ENCODE measurements at regions not wholly inside any gene's neighbourhood (a gene's known extent, or its start where the extent isn't known, plus 50 kb on each side); places are given as distances from the start of the nearest gene placed in this dataset.

DNA sequence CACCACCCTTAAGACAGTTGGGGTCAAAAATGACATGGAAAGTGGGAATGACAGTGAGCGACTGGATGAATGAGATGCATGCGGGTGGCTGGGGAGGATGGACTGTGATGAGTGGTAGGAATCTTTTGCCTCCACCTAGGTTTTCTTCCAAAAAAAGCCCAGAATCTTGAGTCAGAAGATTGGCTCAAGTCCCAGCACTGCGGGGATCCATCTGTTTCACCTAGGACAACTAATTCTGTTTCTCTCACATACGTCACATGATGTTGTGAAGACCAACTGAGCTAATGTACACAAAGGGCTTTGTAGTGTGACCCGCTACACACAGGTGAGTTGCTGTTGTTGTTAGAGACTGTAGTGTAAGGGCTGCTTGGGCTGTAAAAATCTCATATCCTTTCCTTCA lies 58.5 kb upstream of the SLC35B4 start:
- DNase-seq: no peak
- no peaks in the 10 kb centered on the region for H3K79me1 ChIP-seq (replicated peaks; ENCODE audit: low read length, poor library complexity, severe bottlenecking)
- H2AFZ ChIP-seq (ENCODE audit: low read depth, low read length): no peak overlapping the region
- no peaks in the 10 kb centered on the region for H3K9me3 ChIP-seq (ENCODE audit: control insufficient read depth, low read length)
- H2BK12ac ChIP-seq (ENCODE audit: low read length in 2 of 2): no peak overlapping the region
- no peak overlapping the region for H3K27ac ChIP-seq (ENCODE audit: low read length, poor library complexity, severe bottlenecking)
- H3K4me2 ChIP-seq (ENCODE audit: low read length, poor library complexity, severe bottlenecking): no peak overlapping the region
- WGBS: 87% methylated on average over 4 of the region's 5 CpGs
- H4K8ac ChIP-seq (ENCODE audit: low read length): no peak overlapping the region
- H3K9ac ChIP-seq (ENCODE audit: low read length): no peak overlapping the region
- H4K91ac ChIP-seq (ENCODE audit: low read length): no peak overlapping the region
- no peak overlapping the region for H3K4ac ChIP-seq (ENCODE audit: low read depth in 1 of 2, low read length in 2 of 2)
- H2BK5ac ChIP-seq (ENCODE audit: low read depth, low read length, poor library complexity, severe bottlenecking): no peak overlapping the region
- no peak overlapping the region for H3K4me3 ChIP-seq (ENCODE audit: insufficient read depth in 1 of 2, low read depth in 1 of 2, low read length in 2 of 2)
- no peak overlapping the region for H2AK5ac ChIP-seq (ENCODE audit: low read length, severe bottlenecking)
- H3K27me3 ChIP-seq (ENCODE audit: control insufficient read depth in 1 of 2, insufficient read depth in 1 of 2, low read length in 2 of 2): peaks cover 0 to 9% of the 10 kb centered on the region in 2 experiments
- H2BK15ac ChIP-seq (ENCODE audit: low read depth, poor library complexity, severe bottlenecking): no peak overlapping the region
- H2BK120ac ChIP-seq (ENCODE audit: low read depth, low read length): no peak overlapping the region
- H3K18ac ChIP-seq (ENCODE audit: low read depth in 1 of 2, low read length in 2 of 2): no peak overlapping the region
- no peak overlapping the region for H3K23ac ChIP-seq (ENCODE audit: low read length in 2 of 2)
- no peak overlapping the region for H3K14ac ChIP-seq (ENCODE audit: low read length in 2 of 2)
- no peaks in the 10 kb centered on the region for H3K36me3 ChIP-seq (ENCODE audit: control insufficient read depth in 1 of 2, insufficient read depth in 2 of 2, low read depth in 1 of 2, low read length in 2 of 2)
- no peaks in the 10 kb centered on the region for H3K4me1 ChIP-seq (ENCODE audit: control insufficient read depth, insufficient read depth, low read depth, low read length)

DNA sequence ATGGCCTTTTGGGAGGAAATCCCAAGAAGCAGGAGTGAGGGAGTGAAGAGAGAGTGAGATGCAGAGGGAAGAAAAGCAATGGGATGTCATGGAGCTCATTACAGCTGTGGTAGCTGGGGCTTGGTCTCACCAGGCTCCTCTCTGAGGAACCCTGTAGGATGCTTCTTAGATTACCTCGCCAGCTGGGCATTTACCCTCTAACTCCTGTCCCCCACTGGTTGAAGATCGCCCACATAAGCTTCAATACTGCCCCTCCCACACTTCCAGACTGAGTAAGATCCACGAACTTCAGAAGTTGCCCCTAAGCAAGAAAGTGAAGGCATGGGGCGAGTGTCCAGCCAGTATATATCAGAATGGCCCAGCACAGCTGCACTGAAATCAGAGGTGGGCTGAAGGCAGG lies 58.1 kb upstream of the SLC35B4 start:
- Histone ChIP-seq H2BK5ac (ENCODE audit: low read depth, low read length, poor library complexity, severe bottlenecking) (no peak overlapping the region), H3K4me3 (ENCODE audit: insufficient read depth in 1 of 2, low read depth in 1 of 2, low read length in 2 of 2) (no peak overlapping the region), H3K9me3 (ENCODE audit: control insufficient read depth, low read length) (no peaks in the 10 kb centered on the region), H2AK5ac (ENCODE audit: low read length, severe bottlenecking) (no peak overlapping the region), H3K18ac (ENCODE audit: low read depth in 1 of 2, low read length in 2 of 2) (no peak overlapping the region), H4K8ac (ENCODE audit: low read length) (no peak overlapping the region), H2BK15ac (ENCODE audit: low read depth, poor library complexity, severe bottlenecking) (no peak overlapping the region), H4K91ac (ENCODE audit: low read length) (no peak overlapping the region), H3K4me2 (ENCODE audit: low read length, poor library complexity, severe bottlenecking) (no peak overlapping the region), H2BK12ac (ENCODE audit: low read length in 2 of 2) (no peak overlapping the region), H3K4ac (ENCODE audit: low read depth in 1 of 2, low read length in 2 of 2) (no peak overlapping the region), H3K79me1 (replicated peaks; ENCODE audit: low read length, poor library complexity, severe bottlenecking) (no peaks in the 10 kb centered on the region), H2BK120ac (ENCODE audit: low read depth, low read length) (no peak overlapping the region), H3K9ac (ENCODE audit: low read length) (no peak overlapping the region), H3K27me3 (ENCODE audit: control insufficient read depth in 1 of 2, insufficient read depth in 1 of 2, low read length in 2 of 2) (peaks cover 0 to 9% of the 10 kb centered on the region in 2 experiments), H3K4me1 (ENCODE audit: control insufficient read depth, insufficient read depth, low read depth, low read length) (no peaks in the 10 kb centered on the region), H3K27ac (ENCODE audit: low read length, poor library complexity, severe bottlenecking) (no peak overlapping the region), H3K23ac (ENCODE audit: low read length in 2 of 2) (no peak overlapping the region), H3K36me3 (ENCODE audit: control insufficient read depth in 1 of 2, insufficient read depth in 2 of 2, low read depth in 1 of 2, low read length in 2 of 2) (no peaks in the 10 kb centered on the region), H3K14ac (ENCODE audit: low read length in 2 of 2) (no peak overlapping the region), H2AFZ (ENCODE audit: low read depth, low read length) (no peak overlapping the region)
- WGBS: 57% methylated on average over 3 of the region's 4 CpGs
- DNase-seq: no peak

DNA sequence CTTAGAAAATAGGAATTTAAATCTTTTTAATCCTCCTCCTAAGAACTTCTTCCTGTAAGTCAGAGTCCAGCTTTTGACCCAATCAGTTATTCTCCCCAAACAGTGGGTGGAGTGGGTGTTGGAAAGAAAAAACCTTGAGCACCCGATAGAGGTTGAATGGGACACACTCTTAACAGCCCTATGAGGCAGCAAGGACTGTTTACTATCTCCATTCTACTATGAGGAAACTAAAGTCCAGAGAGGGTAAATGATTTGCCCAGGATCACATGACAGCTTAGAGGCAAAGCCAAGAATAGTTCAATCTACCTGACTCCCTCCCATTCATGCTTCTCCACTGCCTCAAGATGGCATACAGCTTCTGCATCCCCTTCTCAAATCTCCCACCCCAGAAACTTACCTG lies 57.6 kb upstream of the SLC35B4 start:
- no peak overlapping the region for H3K23ac ChIP-seq (ENCODE audit: low read length in 2 of 2)
- no peak overlapping the region for H3K4me3 ChIP-seq (ENCODE audit: insufficient read depth in 1 of 2, low read depth in 1 of 2, low read length in 2 of 2)
- H3K4me1 ChIP-seq (ENCODE audit: control insufficient read depth, insufficient read depth, low read depth, low read length): no peaks in the 10 kb centered on the region
- H3K36me3 ChIP-seq (ENCODE audit: control insufficient read depth in 1 of 2, insufficient read depth in 2 of 2, low read depth in 1 of 2, low read length in 2 of 2): no peaks in the 10 kb centered on the region
- peaks cover 0 to 9% of the 10 kb centered on the region in 2 experiments for H3K27me3 ChIP-seq (ENCODE audit: control insufficient read depth in 1 of 2, insufficient read depth in 1 of 2, low read length in 2 of 2)
- H3K18ac ChIP-seq (ENCODE audit: low read depth in 1 of 2, low read length in 2 of 2): no peak overlapping the region
- no peak overlapping the region for H2BK15ac ChIP-seq (ENCODE audit: low read depth, poor library complexity, severe bottlenecking)
- no CpG with 5 or more reads among the region's 1 CpG for WGBS
- no peak overlapping the region for H4K8ac ChIP-seq (ENCODE audit: low read length)
- no peaks in the 10 kb centered on the region for H3K79me1 ChIP-seq (replicated peaks; ENCODE audit: low read length, poor library complexity, severe bottlenecking)
- H3K4me2 ChIP-seq (ENCODE audit: low read length, poor library complexity, severe bottlenecking): no peak overlapping the region
- no peak overlapping the region for H2BK12ac ChIP-seq (ENCODE audit: low read length in 2 of 2)
- H3K4ac ChIP-seq (ENCODE audit: low read depth in 1 of 2, low read length in 2 of 2): no peak overlapping the region
- H3K27ac ChIP-seq (ENCODE audit: low read length, poor library complexity, severe bottlenecking): no peak overlapping the region
- H2AK5ac ChIP-seq (ENCODE audit: low read length, severe bottlenecking): no peak overlapping the region
- no peak overlapping the region for H3K14ac ChIP-seq (ENCODE audit: low read length in 2 of 2)
- no peak for DNase-seq
- H4K91ac ChIP-seq (ENCODE audit: low read length): no peak overlapping the region
- H3K9ac ChIP-seq (ENCODE audit: low read length): no peak overlapping the region
- no peak overlapping the region for H2BK5ac ChIP-seq (ENCODE audit: low read depth, low read length, poor library complexity, severe bottlenecking)
- H2BK120ac ChIP-seq (ENCODE audit: low read depth, low read length): no peak overlapping the region
- H3K9me3 ChIP-seq (ENCODE audit: control insufficient read depth, low read length): no peaks in the 10 kb centered on the region
- H2AFZ ChIP-seq (ENCODE audit: low read depth, low read length): no peak overlapping the region

DNA sequence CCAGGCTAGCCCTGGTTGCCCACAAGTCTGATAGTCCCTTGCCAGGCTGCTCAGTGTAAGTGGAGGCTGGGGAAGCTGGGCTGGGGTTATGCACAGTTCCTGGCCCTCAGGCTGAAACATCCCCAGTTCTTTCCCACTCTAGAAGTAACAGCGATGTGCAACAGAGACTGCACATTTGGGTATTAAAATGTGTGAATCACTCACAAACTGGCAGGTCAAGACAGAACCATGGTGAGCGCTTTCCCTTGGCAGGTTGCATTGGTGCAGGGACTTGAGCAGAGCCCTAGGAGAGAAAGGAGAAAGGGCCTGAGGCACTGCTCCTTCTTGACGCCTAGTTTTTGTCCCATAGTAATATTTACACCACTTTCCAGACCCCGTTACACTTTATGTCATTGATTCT lies 56.1 kb upstream of the SLC35B4 start:
- Histone ChIP-seq H3K4me3 (ENCODE audit: insufficient read depth in 1 of 2, low read depth in 1 of 2, low read length in 2 of 2) (no peak overlapping the region), H4K91ac (ENCODE audit: low read length) (no peak overlapping the region), H3K14ac (ENCODE audit: low read length in 2 of 2) (no peak overlapping the region), H3K27ac (ENCODE audit: low read length, poor library complexity, severe bottlenecking) (no peak overlapping the region), H2BK12ac (ENCODE audit: low read length in 2 of 2) (no peak overlapping the region), H3K9ac (ENCODE audit: low read length) (no peak overlapping the region), H2BK120ac (ENCODE audit: low read depth, low read length) (no peak overlapping the region), H3K23ac (ENCODE audit: low read length in 2 of 2) (no peak overlapping the region), H3K36me3 (ENCODE audit: control insufficient read depth in 1 of 2, insufficient read depth in 2 of 2, low read depth in 1 of 2, low read length in 2 of 2) (no peaks in the 10 kb centered on the region), H3K4ac (ENCODE audit: low read depth in 1 of 2, low read length in 2 of 2) (no peak overlapping the region), H3K4me2 (ENCODE audit: low read length, poor library complexity, severe bottlenecking) (no peak overlapping the region), H4K8ac (ENCODE audit: low read length) (no peak overlapping the region), H3K9me3 (ENCODE audit: control insufficient read depth, low read length) (no peaks in the 10 kb centered on the region), H3K4me1 (ENCODE audit: control insufficient read depth, insufficient read depth, low read depth, low read length) (no peaks in the 10 kb centered on the region), H3K79me1 (replicated peaks; ENCODE audit: low read length, poor library complexity, severe bottlenecking) (no peaks in the 10 kb centered on the region), H2AK5ac (ENCODE audit: low read length, severe bottlenecking) (no peak overlapping the region), H2BK5ac (ENCODE audit: low read depth, low read length, poor library complexity, severe bottlenecking) (no peak overlapping the region), H2AFZ (ENCODE audit: low read depth, low read length) (no peak overlapping the region), H3K18ac (ENCODE audit: low read depth in 1 of 2, low read length in 2 of 2) (no peak overlapping the region), H3K27me3 (ENCODE audit: control insufficient read depth in 1 of 2, insufficient read depth in 1 of 2, low read length in 2 of 2) (peaks cover 0 to 9% of the 10 kb centered on the region in 2 experiments), H2BK15ac (ENCODE audit: low read depth, poor library complexity, severe bottlenecking) (no peak overlapping the region)
- DNase-seq: no peak
- 86% methylated on average over 2 of the region's 4 CpGs for WGBS

All from mesenchymal stem cell (in vitro differentiated cells and primary cell).